Superior temporal gyrus (tissue), 1 donor: ENCODE measurements at regions not wholly inside any gene's neighbourhood (a gene's known extent, or its start where the extent isn't known, plus 50 kb on each side); places are given as distances from the start of the nearest gene placed in this dataset.
"Not testable (repeated sequence)": the region's sequence is repeated elsewhere in the genome, so short reads cannot be mapped to it uniquely, and the experiment has no call there.

Source experiments
- DNase-seq: peaks from one replicate; pipeline ENCODE4 v3.0.0-alpha.2; 2016; ENCODE audit errors: extremely low spot score

- DNase-seq = no peak
Observed at GRCh38 chr1:47660622-47661021, 222.8 kb downstream of the FOXD2 start.

GRCh38 chr1:47661040-47661439 lies 223.2 kb downstream of the FOXD2 start:
- no peak for DNase-seq

- DNase-seq = no peak
Observed at GRCh38 chr1:47662068-47662467, 224.2 kb downstream of the FOXD2 start.

GRCh38 chr1:47663286-47663685 lies 225.4 kb downstream of the FOXD2 start:
- no peak for DNase-seq

GRCh38 chr1:47664356-47664755 lies 226.5 kb downstream of the FOXD2 start:
- no peak for DNase-seq

- DNase-seq = not testable (repeated sequence)
Observed at GRCh38 chr1:47664896-47665295, 227.1 kb downstream of the FOXD2 start.

- DNase-seq = no peak
Observed at GRCh38 chr1:47669081-47669585, 231.3 kb downstream of the FOXD2 start.

- no peak for DNase-seq
Observed at GRCh38 chr1:47672622-47673021, 234.8 kb downstream of the FOXD2 start.

GRCh38 chr1:47674189-47674588 lies 236.3 kb downstream of the FOXD2 start:
- DNase-seq = no peak

GRCh38 chr1:47675047-47675675 lies 237.3 kb downstream of the FOXD2 start:
- no peak for DNase-seq

- no peak for DNase-seq
Observed at GRCh38 chr1:47675721-47676120, 237.9 kb downstream of the FOXD2 start.

GRCh38 chr1:47676311-47677054 lies 238.6 kb downstream of the FOXD2 start:
- DNase-seq = no peak

GRCh38 chr1:47677241-47677940 lies 239.5 kb downstream of the FOXD2 start:
- DNase-seq = no peak

- DNase-seq = no peak
Observed at GRCh38 chr1:47678464-47678980, 240.7 kb downstream of the FOXD2 start.

- DNase-seq = no peak
Observed at GRCh38 chr1:47679301-47679791, 241.5 kb downstream of the FOXD2 start.

GRCh38 chr1:47679826-47680225 lies 242.0 kb downstream of the FOXD2 start:
- no peak for DNase-seq

GRCh38 chr1:47680815-47681475 lies 243.1 kb downstream of the FOXD2 start:
- no peak for DNase-seq

GRCh38 chr1:47681735-47682134 lies 243.9 kb downstream of the FOXD2 start:
- no peak for DNase-seq

GRCh38 chr1:47682198-47682597 lies 244.4 kb downstream of the FOXD2 start:
- no peak for DNase-seq

GRCh38 chr1:47682786-47683350 lies 245.0 kb downstream of the FOXD2 start:
- no peak for DNase-seq

- DNase-seq = no peak
Observed at GRCh38 chr1:47683401-47683800, 245.6 kb downstream of the FOXD2 start.
